ENCODE measurements at regions not wholly inside any gene's neighbourhood (a gene's known extent, or its start where the extent isn't known, plus 50 kb on each side); places are given as distances from the start of the nearest gene placed in this dataset.
A peak's percentile ranks its signal among the peaks of the same experiment; 100 is the strongest.

DNA sequence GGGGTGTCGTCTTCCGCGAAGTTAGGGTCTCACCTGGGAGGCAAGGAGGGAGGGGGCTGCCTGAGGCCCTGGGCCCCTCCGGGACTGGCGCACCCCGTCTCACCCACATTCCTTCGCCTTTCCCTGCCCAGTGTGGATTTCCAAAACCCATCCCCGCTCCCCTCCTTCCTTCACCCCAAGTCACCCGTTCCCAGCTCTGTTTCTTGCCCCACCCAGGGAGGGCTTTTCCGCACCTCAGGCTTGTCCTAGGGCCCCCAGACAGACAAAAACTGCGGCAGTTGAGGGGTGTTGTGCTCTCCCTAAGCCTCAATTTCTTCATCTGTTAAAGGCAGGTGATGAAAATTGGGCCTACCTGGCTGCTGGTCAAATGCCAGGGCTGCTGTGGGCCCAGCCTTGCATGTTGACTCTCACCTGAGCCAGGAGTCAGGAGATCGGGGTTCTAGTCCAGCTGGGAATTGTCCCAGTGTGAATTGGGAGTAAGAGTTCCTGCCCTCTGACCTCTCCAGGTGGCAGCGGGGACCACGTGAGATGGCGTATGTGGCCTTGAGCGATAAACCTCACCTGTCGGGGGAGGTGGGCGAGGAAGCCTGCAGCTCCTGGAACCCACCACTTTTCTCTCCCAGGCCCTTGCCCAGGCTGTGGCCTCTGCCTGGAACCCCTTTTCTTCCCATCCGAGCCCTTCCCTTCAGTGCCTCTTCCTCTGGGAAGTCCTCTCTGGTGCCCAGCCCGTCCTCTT, 143.4 kb upstream of the IER5L start:
- no peak for DNase-seq

DNA sequence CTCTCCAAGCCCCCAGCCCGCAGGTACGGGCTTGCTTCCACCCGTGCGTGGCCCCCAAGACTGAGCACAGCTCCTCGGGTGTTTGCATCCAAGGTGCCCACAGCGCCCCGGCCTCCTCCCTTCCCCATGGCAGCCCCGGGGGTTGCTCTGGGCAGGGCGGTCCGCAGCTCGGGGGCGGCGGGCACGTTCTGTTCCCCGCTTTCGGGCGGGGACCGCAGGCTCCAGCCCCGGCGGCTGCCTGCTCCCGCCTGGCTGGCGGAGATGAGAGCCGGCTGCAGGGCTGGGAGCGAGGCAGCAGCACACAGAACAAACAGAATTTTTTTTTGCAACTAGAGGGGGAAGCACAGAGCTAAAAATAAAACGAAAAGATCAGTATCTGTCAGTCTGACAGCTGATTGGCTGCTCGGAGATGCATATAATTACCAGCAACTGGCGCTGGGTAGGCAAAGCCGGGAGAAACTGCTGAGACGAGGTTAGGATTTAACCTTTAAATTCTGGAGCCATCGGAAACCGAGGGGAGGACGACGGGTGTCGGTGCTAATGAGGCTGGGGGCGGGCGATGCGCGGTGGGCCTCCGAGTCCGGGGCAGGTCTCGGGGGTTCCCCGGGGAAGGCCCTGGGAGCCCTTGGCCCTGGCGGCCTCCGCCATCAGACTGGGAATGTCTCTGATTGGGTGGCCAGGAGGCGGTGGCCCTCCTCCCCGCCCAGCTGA, 142.7 kb upstream of the IER5L start:
- peak; percentile 79 for DNase-seq

DNA sequence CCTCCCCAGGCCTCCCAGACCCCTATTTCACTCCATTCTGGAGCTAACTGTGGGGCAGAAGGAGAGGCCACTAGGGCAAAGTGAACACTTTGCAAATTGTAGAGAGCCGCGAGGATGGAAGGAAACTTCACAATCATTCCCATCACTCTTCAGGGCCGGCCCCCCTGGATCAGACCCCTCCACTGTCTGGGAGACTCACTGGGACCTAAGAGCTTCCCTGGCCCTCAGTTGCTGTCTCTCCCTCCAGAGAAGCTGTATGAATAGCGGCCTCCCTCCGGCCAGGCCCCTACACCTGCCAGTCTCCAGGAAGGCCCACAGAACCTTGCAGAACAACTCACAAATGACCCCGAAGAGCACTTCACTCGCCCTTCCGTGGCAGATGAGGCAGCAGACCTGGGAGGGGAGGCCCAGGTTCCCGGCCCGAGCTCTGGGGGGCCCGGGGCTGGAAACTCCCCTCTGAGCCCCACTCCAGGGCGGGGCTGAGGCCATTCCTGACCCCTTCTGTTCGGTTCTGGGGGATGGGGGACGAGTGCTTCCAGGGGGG, 141.9 kb upstream of the IER5L start:
- DNase-seq, result no peak

DNA sequence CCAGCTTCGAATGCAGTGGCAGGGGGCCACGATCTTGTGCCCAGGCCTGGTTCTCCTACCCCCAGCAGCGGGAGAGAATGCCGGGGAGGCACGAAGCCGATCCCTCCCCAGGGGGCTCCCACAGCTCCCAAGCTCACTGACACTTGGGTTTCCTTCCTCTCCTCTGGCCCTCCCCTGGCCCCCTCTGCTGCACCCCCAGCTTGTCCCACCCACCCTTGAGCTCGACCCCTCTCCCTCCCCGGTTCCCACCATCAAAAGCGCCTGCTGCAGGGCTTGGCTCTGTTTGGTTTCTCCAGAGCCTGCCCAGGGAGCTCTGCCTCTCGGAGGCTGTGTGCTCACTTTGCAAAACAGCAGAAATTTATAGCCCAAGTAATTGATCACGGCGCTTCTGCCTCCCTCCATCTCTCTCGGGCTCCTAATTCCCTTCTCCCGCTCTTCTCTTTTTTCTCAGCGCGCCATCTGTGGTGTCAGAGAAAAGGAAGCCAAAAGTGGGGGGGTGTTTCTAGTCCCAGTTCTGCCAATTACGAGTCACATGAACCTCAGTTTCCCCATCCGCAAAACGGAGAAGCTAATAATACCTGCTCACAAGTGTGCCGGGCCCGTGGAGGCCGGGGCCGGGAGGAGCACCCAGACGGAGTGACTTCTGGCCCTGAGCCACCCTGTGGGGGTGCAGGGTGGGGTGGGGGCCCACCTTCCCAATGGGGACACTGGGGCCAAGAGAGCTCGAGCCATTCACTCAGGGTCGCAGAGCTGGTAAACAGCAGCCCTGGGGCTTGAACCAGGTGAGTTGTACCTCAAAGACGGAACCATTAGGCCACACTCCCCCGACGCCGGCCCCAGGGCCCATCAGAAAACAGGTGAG, 141.2 kb upstream of the IER5L start:
- no peak for DNase-seq

DNA sequence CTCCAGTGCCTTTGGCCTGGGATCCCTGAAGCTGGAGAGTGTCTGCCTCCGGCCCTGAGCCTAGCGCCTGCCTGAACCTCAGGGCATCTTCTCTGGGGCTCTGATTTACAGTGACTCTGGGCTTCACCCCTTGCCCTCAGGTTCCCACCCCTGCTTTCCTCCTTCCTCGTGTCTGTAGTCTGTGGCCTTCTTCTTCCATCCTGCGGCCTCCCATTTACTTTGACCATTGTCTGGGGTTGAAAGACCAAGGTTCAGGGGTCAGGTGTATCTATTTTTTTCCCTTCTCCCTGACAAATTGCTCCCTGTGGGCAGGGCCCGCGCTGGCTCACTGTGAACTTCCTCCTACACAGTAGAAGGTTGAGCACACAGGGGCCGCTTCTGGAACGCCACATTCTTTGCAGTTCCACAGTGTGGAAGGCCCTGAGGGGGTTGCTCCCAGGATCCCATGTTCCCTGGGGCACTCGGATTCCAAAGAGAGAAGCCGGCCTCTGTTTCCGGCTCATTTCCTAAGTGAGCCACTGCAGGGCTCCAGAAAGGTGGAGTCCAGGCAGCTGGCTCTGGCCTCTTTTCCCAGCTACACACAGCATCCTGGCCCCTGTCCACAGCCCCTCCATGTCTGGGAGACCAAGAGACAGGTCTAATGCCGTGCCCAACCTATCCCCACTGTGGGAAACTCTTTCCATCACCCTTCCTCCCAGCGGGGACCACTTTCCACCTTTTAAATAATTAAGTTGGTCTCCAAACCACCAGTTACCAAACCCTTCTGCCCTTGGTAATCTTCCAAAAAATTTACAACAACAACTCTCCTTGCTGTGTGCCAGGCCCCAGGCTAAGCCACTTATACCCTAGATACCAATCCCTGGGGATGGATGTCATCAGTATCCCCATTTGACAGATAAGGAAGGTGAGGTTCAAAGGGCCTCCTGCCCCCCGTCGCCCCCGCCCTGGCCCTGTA, 140.3 kb upstream of the IER5L start:
- no peak for DNase-seq

DNA sequence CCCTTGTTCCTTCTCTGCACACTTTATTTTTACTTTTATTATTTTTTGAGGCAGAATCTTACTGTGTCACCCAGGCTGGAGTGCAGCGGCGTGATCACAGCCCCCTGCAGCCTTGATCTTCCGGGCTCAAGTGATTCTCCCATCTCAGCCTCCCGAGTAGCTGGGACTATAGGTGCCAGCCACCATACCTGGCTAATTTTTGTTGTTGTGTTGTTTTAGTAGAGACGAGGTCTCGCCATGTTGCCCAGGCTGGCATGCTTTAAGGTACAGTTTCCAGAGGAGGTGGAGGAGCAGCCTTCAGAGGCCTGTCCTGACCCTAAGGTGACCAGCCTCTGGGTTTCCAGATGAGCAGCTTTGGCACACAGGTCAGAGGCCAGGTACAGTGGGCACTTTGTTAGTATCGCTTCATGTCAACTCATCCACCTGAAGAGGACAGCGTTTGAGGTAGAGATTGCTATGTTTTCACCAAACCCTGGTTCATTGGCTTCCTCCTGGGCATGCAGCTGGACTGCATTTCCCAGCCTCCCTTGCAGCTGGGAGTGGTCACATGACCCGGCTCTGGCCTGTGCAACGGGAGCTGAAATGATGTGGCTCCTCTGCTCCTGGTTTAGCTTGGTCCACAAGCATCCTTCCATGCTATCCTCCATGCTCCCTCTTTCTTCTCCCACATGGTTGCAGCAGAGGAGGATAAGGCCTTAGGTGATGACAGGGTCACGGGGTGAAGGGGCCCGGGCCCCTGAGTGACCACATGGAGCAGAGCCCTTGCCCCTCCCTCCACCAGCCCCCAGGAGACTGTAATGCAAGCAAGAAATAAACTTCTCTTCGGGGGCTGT, 139.3 kb upstream of the IER5L start:
- DNase-seq, result no peak

DNA sequence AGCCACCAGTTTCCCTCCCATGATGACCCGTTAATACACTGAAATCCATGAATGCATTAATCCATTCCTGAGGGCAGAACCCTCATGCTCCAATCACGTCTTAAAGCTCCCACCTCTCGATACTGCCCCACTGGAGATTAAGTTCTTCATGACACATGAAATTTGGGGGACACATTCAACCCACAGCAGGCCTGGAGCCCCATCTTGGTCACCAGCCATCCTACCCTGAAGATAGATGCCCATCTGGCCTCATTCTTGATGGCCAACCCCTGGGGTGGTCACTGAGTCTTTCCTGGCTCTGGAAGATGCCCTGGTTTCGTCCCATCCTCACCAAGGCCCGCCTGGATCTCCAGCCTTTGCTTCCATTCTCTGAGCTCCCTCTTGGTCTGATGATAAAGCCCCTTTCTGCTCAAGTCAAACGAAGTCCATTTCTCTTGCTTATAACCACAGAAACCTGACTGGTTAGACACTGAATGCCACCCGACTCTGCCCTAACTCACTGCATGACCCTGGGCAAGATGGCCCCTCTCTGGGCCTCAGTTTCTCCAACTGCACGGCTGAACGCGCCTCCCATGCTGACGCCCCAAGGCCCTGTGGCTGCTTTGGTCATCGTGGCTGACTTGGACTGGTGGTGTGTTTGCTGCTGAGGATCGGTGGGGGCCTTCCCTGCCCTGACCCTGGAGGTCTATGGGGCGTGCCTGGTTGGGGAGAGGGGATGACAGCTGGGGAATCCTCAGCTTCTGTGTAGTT, 138.4 kb upstream of the IER5L start:
- no peak for DNase-seq

DNA sequence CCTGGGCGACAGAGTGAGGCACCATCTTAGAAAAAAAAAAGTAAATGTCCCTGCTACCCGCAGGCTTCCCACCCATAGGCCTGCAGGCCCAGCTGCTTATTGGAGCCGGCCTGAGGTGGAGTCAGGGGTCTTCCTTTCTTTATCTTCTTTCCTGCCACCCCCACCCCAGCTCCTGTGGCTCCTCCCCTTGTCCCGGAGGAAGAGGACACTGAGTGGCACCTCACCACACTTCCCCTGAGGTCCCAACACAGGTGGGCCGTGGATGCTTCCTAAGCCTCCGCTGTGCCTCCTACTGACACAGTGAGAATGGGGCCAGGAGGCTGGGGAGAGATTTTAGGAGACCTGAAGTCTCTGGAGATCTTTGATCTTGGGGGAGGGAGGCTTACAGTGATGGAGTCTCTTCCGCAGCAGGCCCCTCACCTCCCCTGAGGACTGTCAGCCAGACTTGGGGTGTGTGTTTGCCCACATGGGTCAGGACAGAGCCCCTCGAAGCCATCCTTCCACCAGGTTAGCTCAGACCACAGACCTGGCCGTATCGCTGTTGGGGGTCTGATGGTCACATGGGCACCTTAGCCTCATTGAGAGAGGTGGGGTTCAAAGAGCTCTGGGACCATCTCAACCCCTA, 135.4 kb upstream of the IER5L start:
- no peak for DNase-seq

DNA sequence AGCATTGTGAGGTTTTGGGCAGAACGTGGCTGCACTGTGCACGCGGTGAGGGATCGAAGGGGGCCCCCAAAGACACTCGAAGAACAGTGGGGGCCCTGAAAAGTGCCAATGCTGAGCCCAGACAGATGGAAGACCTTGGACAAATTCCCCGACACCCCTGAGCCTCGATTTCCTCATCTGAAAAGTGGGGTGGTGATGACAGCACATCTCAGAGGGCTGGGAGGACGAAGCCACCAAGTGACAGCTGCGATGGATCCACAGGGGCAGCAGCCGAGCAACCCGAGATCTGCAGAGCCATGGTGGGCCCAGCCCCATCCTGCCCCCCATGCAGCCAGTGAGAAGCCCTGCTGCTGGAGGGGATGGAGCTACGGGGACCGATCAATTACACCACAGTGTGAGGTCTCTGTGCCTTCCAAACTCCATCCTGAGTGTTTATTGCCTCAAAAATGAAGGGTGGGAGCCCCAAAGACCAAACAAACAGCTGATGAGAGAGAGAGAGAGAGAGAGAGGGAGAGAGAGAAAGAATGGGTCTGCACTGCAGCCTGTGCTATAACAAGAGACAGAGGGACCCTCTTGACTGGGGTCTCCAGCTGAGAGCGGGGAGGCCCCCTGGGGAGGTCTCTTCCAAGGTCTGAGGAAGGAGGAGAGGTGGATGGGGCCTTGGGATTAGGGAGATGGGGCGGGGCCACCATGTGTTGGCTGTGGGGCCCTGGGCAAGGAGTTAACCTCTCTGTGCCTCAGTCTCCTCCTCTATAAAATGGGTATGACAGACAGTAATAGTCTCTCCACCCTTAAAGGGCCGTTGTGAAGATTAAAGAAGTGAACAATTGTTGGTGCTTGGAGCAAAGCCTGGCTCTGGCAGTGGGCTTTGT, 134.4 kb upstream of the IER5L start:
- DNase-seq, result no peak

DNA sequence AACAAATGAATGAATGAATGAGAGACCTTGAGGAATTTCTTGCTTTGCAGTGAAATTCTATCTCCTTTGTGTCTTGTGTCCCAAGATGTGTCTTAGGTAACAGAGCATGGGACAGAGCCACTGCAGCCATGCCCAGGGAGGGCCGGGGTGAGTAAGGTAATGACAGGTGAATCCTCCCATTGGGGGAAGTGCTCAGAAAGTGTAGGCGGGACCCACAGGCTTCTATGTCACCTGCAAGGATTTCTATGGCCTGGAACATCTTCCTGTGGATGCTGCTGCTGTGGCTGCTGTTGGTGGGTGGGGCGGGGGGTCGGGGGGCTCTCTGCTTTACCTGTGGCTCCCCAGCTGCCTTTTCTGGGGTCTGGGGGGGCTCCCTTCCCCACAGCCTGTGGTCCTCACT, 133.6 kb upstream of the IER5L start:
- DNase-seq, result no peak

DNA sequence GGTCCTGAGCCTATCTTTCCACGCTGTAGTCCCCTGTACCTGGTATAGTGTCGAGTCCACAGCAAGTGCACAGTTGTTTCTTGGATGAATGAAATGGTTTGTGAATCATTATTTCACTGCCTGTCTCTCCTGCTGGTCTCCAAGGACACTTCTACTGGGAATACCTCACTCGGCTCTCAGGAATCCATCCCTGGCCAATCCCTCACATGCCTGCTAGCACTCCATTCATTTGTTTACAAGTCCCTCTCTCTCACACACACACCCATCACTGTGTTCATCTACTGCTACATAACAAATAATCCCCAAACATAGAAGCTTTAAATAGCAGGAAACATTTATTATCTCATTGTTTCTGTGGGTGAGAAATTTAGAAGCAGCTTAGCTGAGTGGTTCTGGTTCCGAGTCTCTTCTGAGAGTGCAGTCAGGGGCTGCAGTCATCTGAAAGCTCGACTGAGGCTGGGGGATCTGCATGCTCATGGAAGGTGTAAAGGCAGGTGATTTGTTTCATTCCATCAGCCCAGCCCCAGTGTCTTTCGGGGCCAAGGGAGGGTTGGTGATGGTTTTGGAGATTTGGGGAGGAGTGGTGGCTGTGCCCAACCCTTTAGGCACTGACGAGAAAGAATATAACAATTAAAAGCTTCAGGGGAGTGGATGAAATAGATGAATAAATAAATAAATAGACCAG, 132.7 kb upstream of the IER5L start:
- DNase-seq, result no peak

DNA sequence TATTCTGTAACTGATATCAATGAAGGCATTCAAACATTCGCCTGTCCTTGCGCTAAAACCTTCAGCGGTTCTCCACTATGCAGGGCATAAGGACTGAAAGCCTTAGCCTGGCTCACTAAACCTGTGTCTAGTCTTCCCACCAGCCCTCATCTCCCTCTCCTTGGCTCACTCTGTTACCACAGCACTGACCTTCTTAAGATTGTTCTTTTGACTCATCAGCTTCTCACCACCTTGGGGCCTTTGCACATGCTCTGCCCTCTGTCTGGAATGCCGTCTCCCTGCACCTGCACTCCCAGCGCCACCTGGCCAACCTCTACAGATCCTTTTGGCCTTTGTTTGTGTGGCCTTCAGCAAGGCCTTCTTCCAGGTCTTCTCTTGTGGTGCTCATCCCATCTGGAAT, 131.8 kb upstream of the IER5L start:
- DNase-seq, result no peak

DNA sequence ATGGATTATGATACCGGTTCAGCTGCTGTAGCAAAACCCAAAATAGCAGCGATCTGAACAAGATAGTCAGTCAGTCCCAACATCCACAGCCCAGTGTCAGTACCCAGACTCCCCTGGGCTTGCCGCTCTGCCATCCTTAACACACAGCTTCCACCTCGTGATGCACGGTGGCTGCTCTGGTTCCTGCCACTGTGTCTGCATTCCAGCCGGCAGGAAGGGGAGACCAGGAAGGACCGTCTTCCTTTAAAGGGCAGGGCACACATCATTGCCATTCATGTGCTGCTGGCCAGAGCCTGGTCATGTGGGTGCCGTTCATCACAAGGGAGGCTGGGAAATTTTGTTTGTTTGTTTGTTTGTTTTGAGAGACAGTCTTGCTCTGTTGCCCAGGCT, 131.0 kb upstream of the IER5L start:
- DNase-seq, result no peak

DNA sequence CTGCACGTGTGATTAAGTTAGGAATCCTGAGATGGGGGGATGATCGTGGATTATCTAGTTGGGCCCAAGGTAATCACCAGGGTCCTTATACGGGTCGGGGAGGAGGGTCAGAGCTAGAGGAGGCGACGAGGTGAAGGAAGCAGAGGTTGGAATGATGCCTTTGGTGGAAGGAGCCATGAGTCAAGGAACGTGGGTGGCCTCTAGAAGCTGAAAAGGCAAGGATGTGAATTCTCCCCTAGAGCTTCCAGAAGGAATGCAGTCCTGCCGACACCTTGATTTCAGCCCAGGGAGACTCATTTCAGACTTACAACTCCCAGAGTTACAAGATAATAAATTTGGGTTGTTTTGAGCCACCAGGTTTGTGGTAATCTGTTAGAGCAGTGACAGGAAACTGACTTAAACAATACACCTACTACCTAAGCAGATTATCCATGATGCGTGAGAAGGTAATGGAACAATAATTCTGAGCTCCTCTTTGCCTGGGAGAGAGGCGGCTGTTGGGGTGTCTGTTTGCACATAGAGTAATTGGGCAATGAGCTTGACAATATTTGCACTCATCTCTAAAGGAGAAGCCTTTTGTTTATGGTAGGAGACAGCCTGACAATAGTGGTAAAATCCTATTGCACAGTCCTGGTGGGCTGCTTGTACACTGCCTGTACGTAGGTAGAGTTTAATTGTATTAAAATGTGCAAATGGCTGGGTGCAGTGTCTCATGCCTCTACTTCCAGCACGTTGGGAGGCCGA, 129.3 kb upstream of the IER5L start:
- no peak for DNase-seq

DNA sequence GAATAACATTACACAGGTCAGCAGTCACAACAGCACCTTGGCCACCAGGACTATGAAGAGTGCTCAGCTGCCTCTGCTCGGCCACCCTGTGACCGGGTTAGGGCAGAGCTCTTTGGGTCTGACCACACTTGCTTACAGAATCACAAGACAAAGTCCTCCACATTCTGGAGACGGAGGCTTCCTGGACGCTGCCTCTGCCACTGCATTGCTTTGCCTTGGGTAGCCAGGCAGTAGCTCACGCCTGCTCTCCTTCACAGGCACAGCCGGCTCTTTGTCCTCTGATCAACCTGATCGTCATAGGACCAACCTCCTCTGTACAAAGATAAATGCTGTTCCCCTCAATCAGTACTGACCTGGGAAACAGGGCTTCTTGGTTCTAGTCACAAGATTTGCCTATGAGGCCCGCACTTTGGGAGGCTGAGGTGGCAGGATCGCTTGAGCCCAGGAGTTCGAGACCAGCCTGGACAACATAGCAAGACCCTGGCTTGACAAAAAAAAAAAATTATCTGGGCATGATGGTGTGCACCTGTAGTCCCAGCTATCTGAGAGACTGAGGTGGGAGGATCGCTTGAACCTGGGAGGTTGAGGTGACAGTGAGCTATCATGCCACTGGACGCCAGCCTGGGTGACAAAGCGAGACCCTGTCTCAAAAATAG, 128.4 kb upstream of the IER5L start:
- DNase-seq, result no peak

DNA sequence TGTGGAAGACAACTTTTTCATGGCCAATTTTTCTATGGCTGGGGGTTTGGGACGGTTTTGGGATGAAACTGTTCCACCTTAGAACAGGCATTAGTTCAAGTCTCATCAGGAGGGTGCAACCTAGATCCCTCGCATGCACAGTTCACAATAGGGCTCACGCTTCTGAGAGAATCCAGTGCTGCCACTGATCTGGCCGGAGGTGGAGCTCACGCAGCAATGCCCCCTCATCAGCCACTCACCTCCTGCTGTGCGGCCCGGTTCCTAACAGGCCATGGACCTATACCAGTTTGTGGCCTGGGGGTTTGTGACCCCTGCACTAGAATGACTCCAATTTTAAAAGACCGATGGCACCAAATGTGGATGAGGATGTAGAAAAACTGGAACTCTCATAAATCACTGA, 127.2 kb upstream of the IER5L start:
- DNase-seq, result no peak

DNA sequence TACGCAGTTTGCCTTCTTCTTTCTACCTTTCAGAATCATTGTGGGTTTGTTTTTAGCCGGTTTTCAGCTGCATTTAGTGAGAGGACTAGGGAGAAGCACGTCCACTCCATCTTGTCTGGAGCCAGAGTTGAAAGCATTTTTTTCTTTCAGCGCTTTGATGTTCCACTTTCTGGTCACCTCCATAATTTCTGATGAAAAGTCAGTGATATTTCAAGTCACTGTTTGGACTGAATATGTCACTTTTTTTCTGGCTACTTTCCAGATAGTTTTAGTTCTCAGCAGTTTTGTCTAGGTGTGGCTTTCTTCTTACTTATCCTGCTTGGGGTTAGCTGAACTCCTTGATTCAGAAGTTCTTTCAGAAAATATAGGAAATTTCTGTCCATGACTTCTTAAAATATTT, 123.9 kb upstream of the IER5L start:
- DNase-seq, result no peak

Measured in NCI-H2227 treated with DMSO at 0.1 percent for 48 hours (cell line).